ENCODE measurements at regions not wholly inside any gene's neighbourhood (a gene's known extent, or its start where the extent isn't known, plus 50 kb on each side); places are given as distances from the start of the nearest gene placed in this dataset.

DNA sequence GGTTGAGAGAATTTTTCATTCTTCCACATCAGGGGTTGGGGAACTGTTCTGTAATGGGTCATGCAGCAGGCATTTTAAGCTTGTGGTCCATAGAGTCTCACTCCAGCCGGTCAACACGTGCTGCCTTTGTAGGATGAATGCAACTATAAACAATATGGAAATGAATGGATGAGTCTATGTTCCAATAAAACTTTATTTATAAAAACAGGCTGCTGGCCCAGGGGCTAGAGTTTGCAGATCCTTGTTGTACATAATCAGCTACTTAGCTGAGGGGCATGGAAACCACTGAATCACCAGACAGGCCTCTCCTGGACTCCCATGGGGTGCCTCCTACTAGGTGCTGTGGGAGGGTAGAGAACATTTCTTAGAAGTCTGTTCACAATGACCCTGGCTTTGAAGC, 243.4 kb downstream of the BMP7 start:
- POLR2A ChIA-PET (ENCODE audit: low non-redundant PET) = no interaction called here
- intact Hi-C loops (cut with micrococcal nuclease; ENCODE audit: unreplicated experiment) = no loop called here
- H3K4me1 ChIP-seq (ENCODE audit: insufficient read depth, low read length, poor library complexity, severe bottlenecking) = no peaks in the 10 kb centered on the region
- no peak for TF ChIP-seq EZH2 (IDR thresholded peaks at IDR 0.05; ENCODE audit: borderline replicate concordance, low read depth, low read length, poor library complexity, severe bottlenecking)
- TF ChIP-seq, protein P1, sequence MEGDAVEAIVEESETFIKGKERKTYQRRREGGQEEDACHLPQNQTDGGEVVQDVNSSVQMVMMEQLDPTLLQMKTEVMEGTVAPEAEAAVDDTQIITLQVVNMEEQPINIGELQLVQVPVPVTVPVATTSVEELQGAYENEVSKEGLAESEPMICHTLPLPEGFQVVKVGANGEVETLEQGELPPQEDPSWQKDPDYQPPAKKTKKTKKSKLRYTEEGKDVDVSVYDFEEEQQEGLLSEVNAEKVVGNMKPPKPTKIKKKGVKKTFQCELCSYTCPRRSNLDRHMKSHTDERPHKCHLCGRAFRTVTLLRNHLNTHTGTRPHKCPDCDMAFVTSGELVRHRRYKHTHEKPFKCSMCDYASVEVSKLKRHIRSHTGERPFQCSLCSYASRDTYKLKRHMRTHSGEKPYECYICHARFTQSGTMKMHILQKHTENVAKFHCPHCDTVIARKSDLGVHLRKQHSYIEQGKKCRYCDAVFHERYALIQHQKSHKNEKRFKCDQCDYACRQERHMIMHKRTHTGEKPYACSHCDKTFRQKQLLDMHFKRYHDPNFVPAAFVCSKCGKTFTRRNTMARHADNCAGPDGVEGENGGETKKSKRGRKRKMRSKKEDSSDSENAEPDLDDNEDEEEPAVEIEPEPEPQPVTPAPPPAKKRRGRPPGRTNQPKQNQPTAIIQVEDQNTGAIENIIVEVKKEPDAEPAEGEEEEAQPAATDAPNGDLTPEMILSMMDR (conservative IDR thresholded peaks at IDR 0.05; ENCODE audit: low read depth, low read length) = no peak
- CTCF ChIA-PET = no interaction called here
- no peaks in the 10 kb centered on the region for H3K9me3 ChIP-seq (ENCODE audit: low read depth, low read length, poor library complexity, severe bottlenecking)
- peaks cover 32% of the 10 kb centered on the region for H3K27me3 ChIP-seq (replicated peaks; ENCODE audit: insufficient read depth, low read depth, low read length, poor library complexity)
- no peak overlapping the region for H3K27ac ChIP-seq (ENCODE audit: low read depth, low read length, poor library complexity, severe bottlenecking)
- H3K36me3 ChIP-seq (ENCODE audit: insufficient read depth, low read length, poor library complexity, severe bottlenecking) = no peaks in the 10 kb centered on the region
- no peak overlapping the region for H3K4me3 ChIP-seq (ENCODE audit: low read depth, low read length, poor library complexity, severe bottlenecking)
- BruUV-seq (replicated peaks) = no TSS peak
- DNase-seq (ENCODE audit: low spot score) = no peak

DNA sequence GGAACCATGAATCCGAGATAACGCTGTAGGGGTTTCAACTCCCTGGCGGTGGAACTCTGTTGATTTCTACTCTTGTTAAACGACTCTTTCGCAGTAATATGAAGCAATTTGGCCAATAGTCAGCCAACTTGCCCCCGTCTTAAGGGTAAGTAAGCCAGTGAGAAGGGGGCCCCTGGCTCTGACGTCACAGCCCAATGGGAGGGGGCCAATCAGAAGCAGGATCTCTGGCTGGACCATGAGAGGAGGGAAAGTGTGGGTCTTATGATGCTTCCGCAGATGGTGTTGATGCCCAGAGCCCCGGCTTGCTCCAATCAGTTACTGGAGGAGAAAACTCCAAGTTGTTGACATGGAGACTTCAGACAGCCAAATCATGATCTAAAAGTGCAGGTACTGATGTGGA, 242.4 kb downstream of the BMP7 start:
- no peak for DNase-seq (ENCODE audit: low spot score)
- POLR2A ChIA-PET (ENCODE audit: low non-redundant PET) = no interaction called here
- Histone ChIP-seq H3K9me3 (ENCODE audit: low read depth, low read length, poor library complexity, severe bottlenecking) (no peaks in the 10 kb centered on the region), H3K27ac (ENCODE audit: low read depth, low read length, poor library complexity, severe bottlenecking) (no peak overlapping the region), H3K36me3 (ENCODE audit: insufficient read depth, low read length, poor library complexity, severe bottlenecking) (no peaks in the 10 kb centered on the region), H3K4me3 (ENCODE audit: low read depth, low read length, poor library complexity, severe bottlenecking) (no peak overlapping the region), H3K4me1 (ENCODE audit: insufficient read depth, low read length, poor library complexity, severe bottlenecking) (no peaks in the 10 kb centered on the region), H3K27me3 (replicated peaks; ENCODE audit: insufficient read depth, low read depth, low read length, poor library complexity) (peaks cover 29% of the 10 kb centered on the region)
- TF ChIP-seq, protein P1 (conservative IDR thresholded peaks at IDR 0.05; ENCODE audit: low read depth, low read length) = no peak
- TF ChIP-seq EZH2 (IDR thresholded peaks at IDR 0.05; ENCODE audit: borderline replicate concordance, low read depth, low read length, poor library complexity, severe bottlenecking) = no peak
- intact Hi-C loops (cut with micrococcal nuclease; ENCODE audit: unreplicated experiment) = no loop called here
- CTCF ChIA-PET = no interaction called here
- BruUV-seq (replicated peaks) = no TSS peak

DNA sequence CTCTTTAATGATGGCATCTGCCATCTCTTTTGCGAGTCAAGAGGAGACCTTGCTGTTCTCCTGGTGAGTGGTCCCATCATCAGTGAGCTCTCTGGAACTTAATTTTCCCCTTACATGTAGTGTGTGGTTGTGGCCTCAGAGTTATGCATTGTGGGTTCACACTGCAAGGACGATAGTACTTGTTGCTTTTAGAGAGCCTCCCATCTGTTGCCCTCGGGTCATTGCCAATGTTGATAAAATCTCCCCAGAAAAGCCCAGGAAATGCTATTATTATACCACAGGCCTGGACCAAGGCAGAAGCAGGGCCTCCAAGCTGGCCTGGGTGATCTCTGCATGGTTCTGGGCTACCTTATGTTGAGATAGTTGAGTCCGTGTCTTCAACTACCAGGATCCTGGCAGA, 241.6 kb downstream of the BMP7 start:
- H3K27me3 ChIP-seq (replicated peaks; ENCODE audit: insufficient read depth, low read depth, low read length, poor library complexity) = peaks cover 25% of the 10 kb centered on the region
- DNase-seq (ENCODE audit: low spot score) = no peak
- no peaks in the 10 kb centered on the region for H3K9me3 ChIP-seq (ENCODE audit: low read depth, low read length, poor library complexity, severe bottlenecking)
- TF ChIP-seq EZH2 (IDR thresholded peaks at IDR 0.05; ENCODE audit: borderline replicate concordance, low read depth, low read length, poor library complexity, severe bottlenecking) = no peak
- TF ChIP-seq, protein P1 (conservative IDR thresholded peaks at IDR 0.05; ENCODE audit: low read depth, low read length) = no peak
- CTCF ChIA-PET = no interaction called here
- H3K4me3 ChIP-seq (ENCODE audit: low read depth, low read length, poor library complexity, severe bottlenecking) = no peak overlapping the region
- BruUV-seq (replicated peaks) = no TSS peak
- no peak overlapping the region for H3K27ac ChIP-seq (ENCODE audit: low read depth, low read length, poor library complexity, severe bottlenecking)
- no peaks in the 10 kb centered on the region for H3K36me3 ChIP-seq (ENCODE audit: insufficient read depth, low read length, poor library complexity, severe bottlenecking)
- intact Hi-C loops (cut with micrococcal nuclease; ENCODE audit: unreplicated experiment) = no loop called here
- POLR2A ChIA-PET (ENCODE audit: low non-redundant PET) = no interaction called here
- H3K4me1 ChIP-seq (ENCODE audit: insufficient read depth, low read length, poor library complexity, severe bottlenecking) = no peaks in the 10 kb centered on the region
